Liver (tissue), 8 donors: ENCODE measurements at regions not wholly inside any gene's neighbourhood (a gene's known extent, or its start where the extent isn't known, plus 50 kb on each side); places are given as distances from the start of the nearest gene placed in this dataset.

Source experiments
- DNase-seq: peaks from one replicate; pipeline ENCODE4 v3.0.0-alpha.2; 2017; ENCODE audit warnings: low spot score
- H3K27ac ChIP-seq, 2 donors: one replicate each; pipeline ENCODE4 v1.7.0; 2013; ENCODE audit warnings: inconsistent platforms in 2 of 2, low read length in 2 of 2, control low read depth in 1 of 2, low read depth in 1 of 2, mild to moderate bottlenecking in 1 of 2
- H3K27me3 ChIP-seq, 4 donors: one replicate each; pipeline versions ENCODE4 v1.6.1 to v1.7.0; 2013; ENCODE audit warnings: low read length in 3 of 4, inconsistent platforms in 1 of 4, mild to moderate bottlenecking in 1 of 4, moderate library complexity in 1 of 4; ENCODE audit not compliant: control insufficient read depth in 4 of 4, insufficient read depth in 4 of 4
- H3K36me3 ChIP-seq, 4 donors: one replicate each; pipeline versions ENCODE4 v1.6.1 to v1.7.0; 2013; ENCODE audit warnings: low read length in 3 of 4, mild to moderate bottlenecking in 3 of 4, low read depth in 1 of 4, moderate library complexity in 1 of 4; ENCODE audit not compliant: control insufficient read depth in 4 of 4, insufficient read depth in 3 of 4
- H3K4me1 ChIP-seq, 4 donors: one replicate each; pipeline versions ENCODE4 v1.6.1 to v1.7.0; 2013; ENCODE audit warnings: low read length in 3 of 4, mild to moderate bottlenecking in 3 of 4, moderate library complexity in 1 of 4; ENCODE audit not compliant: control insufficient read depth in 4 of 4, insufficient read depth in 4 of 4
- H3K4me3 ChIP-seq, 3 donors: one replicate each; pipeline versions ENCODE4 v1.6.1 to v1.7.0; 2013; ENCODE audit warnings: low read length in 3 of 3, control low read depth in 1 of 3, low read depth in 1 of 3, mild to moderate bottlenecking in 1 of 3
- H3K9ac ChIP-seq, 2 donors: one replicate each; pipeline ENCODE4 v1.7.0; 2013; ENCODE audit warnings: low read length in 2 of 2, mild to moderate bottlenecking in 2 of 2, moderate library complexity in 2 of 2, control low read depth in 1 of 2, low read depth in 1 of 2
- H3K9me3 ChIP-seq, 4 donors: one replicate each; pipeline versions ENCODE4 v1.6.1 to v1.7.0; 2013; ENCODE audit warnings: low read length in 3 of 4; ENCODE audit not compliant: control insufficient read depth in 4 of 4
- ATF3 ChIP-seq: IDR thresholded peaks from 2 replicates; pipeline ENCODE4 v1.6.1; 2016; ENCODE audit warnings: antibody characterized with exemption
- CTCF ChIP-seq: fragments of 150-350 bp; IDR thresholded peaks from 2 replicates; pipeline ENCODE4 v1.5.1; 2017; ENCODE audit warnings: improper control_type of control experiment, low read depth, low read length; ENCODE audit not compliant: missing input control
- EGR1 ChIP-seq, 2 donors: IDR thresholded peaks; 2 replicates each; pipeline ENCODE4 v1.6.1; 2016 to 2018; ENCODE audit warnings: antibody characterized with exemption in 2 of 2, low read depth in 2 of 2
- FOXA1 ChIP-seq: IDR thresholded peaks from 2 replicates; pipeline ENCODE4 v1.6.1; 2016; ENCODE audit warnings: antibody characterized with exemption
- GABPA ChIP-seq, 2 donors: IDR thresholded peaks in 1 of 2; conservative IDR thresholded peaks in 1 of 2; 2 replicates each; pipeline ENCODE4 v1.6.1; 2016; ENCODE audit warnings: antibody characterized with exemption in 2 of 2, mild to moderate bottlenecking in 1 of 2, moderate library complexity in 1 of 2
- JUND ChIP-seq, 2 donors: IDR thresholded peaks; 2 replicates each; pipeline ENCODE4 v1.6.1; 2016; ENCODE audit warnings: antibody characterized with exemption in 2 of 2
- MAX ChIP-seq: IDR thresholded peaks from 2 replicates; pipeline ENCODE4 v1.6.1; 2016; ENCODE audit warnings: antibody characterized with exemption
- NR2F2 ChIP-seq: IDR thresholded peaks from 2 replicates; pipeline ENCODE4 v1.6.1; 2016; ENCODE audit warnings: antibody characterized with exemption
- REST ChIP-seq: IDR thresholded peaks from 2 replicates; pipeline ENCODE4 v1.6.1; 2016; ENCODE audit warnings: antibody characterized with exemption, mild to moderate bottlenecking
- RXRA ChIP-seq, 2 donors: IDR thresholded peaks; 2 replicates each; pipeline ENCODE4 v1.6.1; 2017 to 2018; ENCODE audit warnings: antibody characterized with exemption in 2 of 2, mild to moderate bottlenecking in 1 of 2
- TAF1 ChIP-seq: conservative IDR thresholded peaks from 2 replicates; pipeline ENCODE4 v1.6.1; 2016; ENCODE audit warnings: antibody characterized with exemption, mild to moderate bottlenecking
- YY1 ChIP-seq: IDR thresholded peaks from 2 replicates; pipeline ENCODE4 v1.6.1; 2016; ENCODE audit warnings: antibody characterized with exemption, mild to moderate bottlenecking
- WGBS: extraction: QIAGEN DNeasy Blood & Tissue Kit; methylation state at CpG from one replicate; pipeline ENCODE4 v1.1.7; 2013; 5-methylcytosine and 5-hydroxymethylcytosine counted together
- TF ChIP-seq, protein P1 (sequence below): IDR thresholded peaks from 2 replicates; pipeline ENCODE4 v1.6.1; 2016; ENCODE audit warnings: antibody characterized with exemption
- donor health status: healthy.
- donor health status: healthy.
- donor health status: healthy.
- donor health status: healthy.
- donor health status: healthy.

GRCh38 chr6:19997104-19997503, 159.9 kb downstream of the ID4 start:
- Histone ChIP-seq H3K4me3 (no peak overlapping the region), H3K9ac (no peak overlapping the region), H3K36me3 (no peaks in the 10 kb centered on the region), H3K9me3 (no peaks in the 10 kb centered on the region), H3K27ac (no peak overlapping the region), H3K27me3 (peaks cover 0 to 3% (median under 1%) of the 10 kb centered on the region in 4 donors), H3K4me1 (no peaks in the 10 kb centered on the region)
- whole genome bisulfite sequencing = 78% methylated on average over 1 of the region's 1 CpG
- no peak for TF ChIP-seq FOXA1
- no peak for TF ChIP-seq EGR1 (IDR thresholded peaks at IDR 0.05; ENCODE audit: low read depth in 2 of 2)
- TF ChIP-seq RXRA (IDR thresholded peaks at IDR 0.05) = no peak
- TF ChIP-seq MAX = no peak
- TF ChIP-seq REST = no peak
- TF ChIP-seq NR2F2 = no peak
- TF ChIP-seq JUND (IDR thresholded peaks at IDR 0.05) = no peak
- TF ChIP-seq YY1 = no peak
- no peak for TF ChIP-seq GABPA (IDR thresholded peaks at IDR 0.05 in 1 of 2, conservative IDR thresholded peaks at IDR 0.05 in 1 of 2)
- no peak for TF ChIP-seq TAF1
- no peak for TF ChIP-seq ATF3
- DNase-seq = no peak

DNA sequence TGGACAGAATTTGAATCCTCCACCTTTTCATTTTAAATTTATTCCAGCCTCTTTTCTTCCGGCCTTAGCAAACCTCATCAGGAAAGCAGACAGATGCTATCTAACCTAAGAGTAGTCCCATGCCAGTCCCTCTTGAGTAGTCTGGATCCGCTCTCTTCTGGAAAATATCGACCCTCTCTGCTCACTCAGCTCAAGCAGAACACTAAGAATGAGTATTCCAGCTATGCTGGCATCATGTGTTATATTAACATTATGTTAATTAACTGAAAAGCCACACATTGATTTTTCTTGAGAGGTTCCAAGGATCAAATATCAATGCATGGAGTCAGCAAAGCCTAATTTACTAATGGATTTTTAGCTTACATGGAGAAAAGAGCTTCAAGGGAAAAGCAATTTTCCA, 161.4 kb downstream of the ID4 start:
- TF ChIP-seq CTCF = no peak
- TF ChIP-seq, protein P1, sequence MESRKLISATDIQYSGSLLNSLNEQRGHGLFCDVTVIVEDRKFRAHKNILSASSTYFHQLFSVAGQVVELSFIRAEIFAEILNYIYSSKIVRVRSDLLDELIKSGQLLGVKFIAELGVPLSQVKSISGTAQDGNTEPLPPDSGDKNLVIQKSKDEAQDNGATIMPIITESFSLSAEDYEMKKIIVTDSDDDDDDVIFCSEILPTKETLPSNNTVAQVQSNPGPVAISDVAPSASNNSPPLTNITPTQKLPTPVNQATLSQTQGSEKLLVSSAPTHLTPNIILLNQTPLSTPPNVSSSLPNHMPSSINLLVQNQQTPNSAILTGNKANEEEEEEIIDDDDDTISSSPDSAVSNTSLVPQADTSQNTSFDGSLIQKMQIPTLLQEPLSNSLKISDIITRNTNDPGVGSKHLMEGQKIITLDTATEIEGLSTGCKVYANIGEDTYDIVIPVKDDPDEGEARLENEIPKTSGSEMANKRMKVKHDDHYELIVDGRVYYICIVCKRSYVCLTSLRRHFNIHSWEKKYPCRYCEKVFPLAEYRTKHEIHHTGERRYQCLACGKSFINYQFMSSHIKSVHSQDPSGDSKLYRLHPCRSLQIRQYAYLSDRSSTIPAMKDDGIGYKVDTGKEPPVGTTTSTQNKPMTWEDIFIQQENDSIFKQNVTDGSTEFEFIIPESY = no peak
- no peaks in the 10 kb centered on the region for H3K36me3 ChIP-seq
- peaks cover 0 to 3% (median under 1%) of the 10 kb centered on the region in 4 donors for H3K27me3 ChIP-seq
- peaks cover 0 to 3% (median 0%) of the 10 kb centered on the region in 4 donors for H3K9me3 ChIP-seq
- no peak for DNase-seq
- H3K4me3 ChIP-seq = no peak overlapping the region
- 78% methylated on average over 3 of the region's 3 CpGs for WGBS
- no peak overlapping the region for H3K9ac ChIP-seq
- no peaks in the 10 kb centered on the region for H3K4me1 ChIP-seq
- no peak overlapping the region for H3K27ac ChIP-seq
